ENCODE measurements at regions not wholly inside any gene's neighbourhood (a gene's known extent, or its start where the extent isn't known, plus 50 kb on each side); places are given as distances from the start of the nearest gene placed in this dataset.

GRCh38 chr12:29899212-29899931 is 115.6 kb upstream of the TMTC1 start:
- TF ChIP-seq POLR2A (IDR thresholded peaks at IDR 0.05) (no peak), CTCF (IDR thresholded peaks at IDR 0.05) (no peak)
